IMR-90 (cell line): ENCODE measurements at regions not wholly inside any gene's neighbourhood (a gene's known extent, or its start where the extent isn't known, plus 50 kb on each side); places are given as distances from the start of the nearest gene placed in this dataset.

Experiments
- ATAC-seq: fragments of 200-7000 bp; cut with Tn5 transposase; 2 replicates; pipeline ENCODE4 v1.9.1; 2020; ENCODE audit warnings: low read depth, mild to moderate bottlenecking, moderate library complexity
- BruUV-seq: library from RNA; stranded (reverse); fragments of 400-500 nt; replicated peaks from 2 replicates; lab custom pipeline; 2021; lab: Mats Ljungman, UMichigan
- CTCF ChIA-PET: fragments of 300-600 bp; formaldehyde crosslinking; extraction: SDS; loops from one replicate; lab custom pipeline; 2021; ENCODE audit warnings: antibody characterized with exemption; lab: Yijun Ruan, JAX
- POLR2A ChIA-PET: fragments of 300-600 bp; sonication (Branson Sonifier 250); formaldehyde crosslinking; loops from one replicate; lab custom pipeline; 2022; ENCODE audit warnings: antibody characterized with exemption; ENCODE audit not compliant: unreplicated experiment; lab: Charles Lee
- DNase-seq: peaks from one replicate; pipeline ENCODE4 v3.0.0; 2013
- H2AFZ ChIP-seq: replicated peaks from 2 replicates; pipeline ENCODE3; 2013; ENCODE audit warnings: low read length, mild to moderate bottlenecking; ENCODE audit not compliant: poor library complexity
- H2AK5ac ChIP-seq: 2 replicates; pipeline ENCODE4 v1.6.1; 2013; ENCODE audit warnings: low read depth, low read length, inconsistent platforms
- H2AK9ac ChIP-seq: replicated peaks from 2 replicates; pipeline ENCODE3; 2013; ENCODE audit warnings: mild to moderate bottlenecking, low read depth, low read length, moderate library complexity; ENCODE audit not compliant: poor library complexity
- H2BK120ac ChIP-seq: 2 replicates; pipeline ENCODE4 v1.6.1; 2013; ENCODE audit warnings: low read depth, low read length, inconsistent platforms
- H2BK15ac ChIP-seq: 3 replicates; pipeline ENCODE4 v1.6.1; 2013; ENCODE audit warnings: low read depth, low read length, inconsistent platforms
- H2BK20ac ChIP-seq: 2 replicates; pipeline ENCODE4 v1.6.1; 2013; ENCODE audit warnings: low read depth, mild to moderate bottlenecking, inconsistent platforms, low read length, moderate library complexity
- H2BK5ac ChIP-seq: 2 replicates; pipeline ENCODE4 v1.6.1; 2013; ENCODE audit warnings: mild to moderate bottlenecking, low read depth, low read length, inconsistent platforms; ENCODE audit not compliant: poor library complexity, severe bottlenecking
- H3K14ac ChIP-seq: replicated peaks from 2 replicates; pipeline ENCODE4 v1.6.1; 2013; ENCODE audit warnings: low read depth, low read length, inconsistent platforms
- H3K18ac ChIP-seq: 2 replicates; pipeline ENCODE4 v1.6.1; 2013; ENCODE audit warnings: low read depth, low read length, control low read depth
- H3K23ac ChIP-seq: 2 replicates; pipeline ENCODE4 v1.6.1; 2013; ENCODE audit warnings: low read depth, low read length, inconsistent platforms
- H3K27ac ChIP-seq: 2 replicates; pipeline ENCODE4 v1.5.1; 2013; ENCODE audit warnings: mild to moderate bottlenecking, control low read depth, low read length; ENCODE audit not compliant: insufficient read depth
- H3K27me3 ChIP-seq: 2 replicates; pipeline ENCODE4 v1.6.1; 2013; ENCODE audit warnings: low read length; ENCODE audit not compliant: control insufficient read depth, insufficient read depth
- H3K36me3 ChIP-seq: 2 replicates; pipeline ENCODE4 v1.6.1; 2013; ENCODE audit warnings: low read length, mixed read lengths; ENCODE audit not compliant: control insufficient read depth, insufficient read depth
- H3K4ac ChIP-seq: 2 replicates; pipeline ENCODE4 v1.6.1; 2013; ENCODE audit warnings: low read depth, low read length, inconsistent platforms
- H3K4me1 ChIP-seq: 2 replicates; pipeline ENCODE4 v1.6.1; 2013; ENCODE audit warnings: low read length, mixed read lengths; ENCODE audit not compliant: control insufficient read depth, insufficient read depth
- H3K4me2 ChIP-seq: 2 replicates; pipeline ENCODE4 v1.6.1; 2013; ENCODE audit warnings: low read depth, mild to moderate bottlenecking, control low read depth, low read length, moderate library complexity
- H3K4me3 ChIP-seq: 2 replicates; pipeline ENCODE4 v1.5.1; 2013; ENCODE audit warnings: low read depth, mild to moderate bottlenecking, control low read depth, low read length, moderate library complexity; ENCODE audit not compliant: insufficient read depth
- H3K56ac ChIP-seq: 2 replicates; pipeline ENCODE4 v1.6.1; 2013; ENCODE audit warnings: low read length, inconsistent platforms; ENCODE audit not compliant: insufficient read depth; ENCODE audit errors: extremely low read depth
- H3K79me1 ChIP-seq, 2 experiments: 2 replicates each; pipeline ENCODE4 v1.6.1; 2013; ENCODE audit warnings: low read length in 2 of 2, inconsistent platforms in 1 of 2, low read depth in 1 of 2
- H3K9ac ChIP-seq: 2 replicates; pipeline ENCODE4 v1.6.1; 2013; ENCODE audit warnings: low read depth, low read length, control low read depth
- H3K9me1 ChIP-seq: 2 replicates; pipeline ENCODE4 v1.6.1; 2013; ENCODE audit warnings: low read length, inconsistent platforms; ENCODE audit not compliant: insufficient read depth
- H3K9me3 ChIP-seq: 2 replicates; pipeline ENCODE4 v1.6.1; 2013; ENCODE audit warnings: low read length; ENCODE audit not compliant: control insufficient read depth, insufficient read depth
- H4K20me1 ChIP-seq: 2 replicates; pipeline ENCODE4 v1.6.1; 2013; ENCODE audit warnings: low read length, inconsistent platforms; ENCODE audit not compliant: insufficient read depth
- H4K5ac ChIP-seq: 2 replicates; pipeline ENCODE4 v1.6.1; 2013; ENCODE audit warnings: mild to moderate bottlenecking, low read depth, low read length, control low read depth
- H4K8ac ChIP-seq, 2 experiments: 2 replicates each; pipeline ENCODE4 v1.6.1; 2013; ENCODE audit warnings: low read depth in 2 of 2, low read length in 2 of 2, control low read depth in 1 of 2, inconsistent platforms in 1 of 2
- H4K91ac ChIP-seq: 2 replicates; pipeline ENCODE4 v1.6.1; 2013; ENCODE audit warnings: low read depth, low read length, inconsistent platforms; ENCODE audit not compliant: insufficient read depth
- CHD1 ChIP-seq: IDR thresholded peaks from 2 replicates; pipeline ENCODE4 v1.6.1; 2012; ENCODE audit warnings: low read depth, low read length, improper control_type of control experiment
- FOS ChIP-seq: fragments of 150-350 bp; IDR thresholded peaks from 2 replicates; pipeline ENCODE4 v1.6.1; 2016; ENCODE audit warnings: low read depth, low read length
- NFE2L2 ChIP-seq: fragments of 150-350 bp; IDR thresholded peaks from 2 replicates; pipeline ENCODE4 v1.6.1; 2016; ENCODE audit warnings: low read depth, mild to moderate bottlenecking, low read length
- RFX5 ChIP-seq: IDR thresholded peaks from 2 replicates; pipeline ENCODE4 v1.8.0; 2012; ENCODE audit warnings: low read depth, mild to moderate bottlenecking, low read length, moderate library complexity
- WGBS, 2 experiments: methylation state at CpG; one replicate each; pipeline versions ENCODE4 v1.1.5 to v1.1.7; 2013; ENCODE audit warnings: missing lambda C conversion rate in 2 of 2; ENCODE audit not compliant: insufficient read length in 1 of 2; ENCODE audit errors: extremely low coverage in 2 of 2; 5-methylcytosine and 5-hydroxymethylcytosine counted together
- dilution Hi-C: fragments of 300-500 bp; cut with HindIII; formaldehyde crosslinking; loops from one replicate; pipeline ENCODE4 v1.14.3; 2018; ENCODE audit warnings: low sequenced_read_pairs; ENCODE audit not compliant: unreplicated experiment
- in situ Hi-C: fragments of 300-500 bp; cut with MboI; formaldehyde crosslinking; loops from 3 replicates; pipeline ENCODE4 v1.14.3; 2019; ENCODE audit warnings: low sequenced_read_pairs, inconsistent platforms, mixed read lengths
- intact Hi-C: fragments of 100-400 bp; cut with micrococcal nuclease; formaldehyde crosslinking; loops from 2 replicates; pipeline ENCODE4 v1.10.0; 2022

- no peak overlapping the region for H3K27ac ChIP-seq
- H2AK5ac ChIP-seq, result peak overlapping the region; percentile 90
- dilution Hi-C loops, result no loop called here
- H2AK9ac ChIP-seq, result peak overlapping the region; percentile 2
- no peaks in the 10 kb centered on the region for H4K20me1 ChIP-seq
- H3K9me3 ChIP-seq, result no peaks in the 10 kb centered on the region
- peak overlapping the region; percentile 82 for H2BK20ac ChIP-seq
- ATAC-seq (peak; percentile 38), DNase-seq (peak; percentile 67)
- CTCF ChIA-PET, result interaction anchor here (0.9 to 1.4 kb wide), 2 partner anchors 90 to 410 kb away, joined by 4 to 5 read pairs; partner anchors contain the start of gene ANKRD10
- no peak overlapping the region for H3K4me2 ChIP-seq
- POLR2A ChIA-PET, result no interaction called here
- BruUV-seq, result no TSS peak
- no peak overlapping the region; the same call in 1 of the 2 replicates for H4K5ac ChIP-seq
- H2AFZ ChIP-seq, result peak overlapping the region; percentile 60
- in situ Hi-C loops, result no loop called here
- peak overlapping the region; percentile 83; the same call in 1 of the 3 replicates for H2BK15ac ChIP-seq
- no peak overlapping the region for H3K56ac ChIP-seq
- peak overlapping the region; percentile 56 for H2BK120ac ChIP-seq
- peaks cover 12% of the 10 kb centered on the region for H3K9me1 ChIP-seq
- H3K14ac ChIP-seq, result peak overlapping the region; percentile 26; the same call in 1 of the 2 replicates
- intact Hi-C loops, result no loop called here
- H3K4ac ChIP-seq, result peak overlapping the region; percentile 90
- H3K23ac ChIP-seq, result peak overlapping the region; percentile 55; the same call in 1 of the 2 replicates
- TF ChIP-seq RFX5 (no peak), CHD1 (no peak), NFE2L2 (peak; percentile 39; the same call in 1 of the 2 replicates), FOS (no peak)
- H4K8ac ChIP-seq, result peak overlapping the region; percentile 63 to 71; a peak in 3 of 4 replicates
- H3K9ac ChIP-seq, result no peak overlapping the region
- peak overlapping the region; percentile 14 for H2BK5ac ChIP-seq
- H3K4me3 ChIP-seq, result no peak overlapping the region
- no peaks in the 10 kb centered on the region for H3K36me3 ChIP-seq
- no peak overlapping the region for H3K18ac ChIP-seq
- peaks cover 2% of the 10 kb centered on the region; the same call in 1 of the 2 replicates for H3K27me3 ChIP-seq
- WGBS, 2 experiments, result 63% methylated on average over 1 of the region's 6 CpGs; no CpG with 5 or more reads in 1 of the 2 experiments
- no peaks in the 10 kb centered on the region for H3K79me1 ChIP-seq
- H3K4me1 ChIP-seq, result peaks cover 10% of the 10 kb centered on the region
- peak overlapping the region; percentile 40; the same call in 1 of the 2 replicates for H4K91ac ChIP-seq
Observed at GRCh38 chr13:111005364-111005763, 90.5 kb upstream of the ANKRD10 start.
